Esophagus (tissue), 2 donors: ENCODE measurements at regions not wholly inside any gene's neighbourhood (a gene's known extent, or its start where the extent isn't known, plus 50 kb on each side); places are given as distances from the start of the nearest gene placed in this dataset.

Source experiments
- H3K27ac ChIP-seq, 2 donors: one replicate each; pipeline ENCODE4 v1.5.1; 2013; ENCODE audit warnings: low read depth in 2 of 2, mild to moderate bottlenecking in 2 of 2, inconsistent platforms in 1 of 2, low read length in 1 of 2, moderate library complexity in 1 of 2
- H3K27me3 ChIP-seq, 2 donors: one replicate each; pipeline ENCODE4 v1.6.1; 2013; ENCODE audit warnings: low read length in 2 of 2, control low read depth in 1 of 2, mild to moderate bottlenecking in 1 of 2; ENCODE audit not compliant: insufficient read depth in 2 of 2, control insufficient read depth in 1 of 2
- H3K36me3 ChIP-seq, 2 donors: one replicate each; pipeline ENCODE4 v1.6.1; 2013; ENCODE audit warnings: low read length in 1 of 2; ENCODE audit not compliant: control insufficient read depth in 2 of 2, insufficient read depth in 2 of 2
- H3K4me1 ChIP-seq, 2 donors: one replicate each; pipeline ENCODE4 v1.6.1; 2013; ENCODE audit warnings: low read length in 1 of 2; ENCODE audit not compliant: control insufficient read depth in 2 of 2, insufficient read depth in 2 of 2
- H3K4me3 ChIP-seq, 2 donors: one replicate each; pipeline ENCODE4 v1.5.1; 2013; ENCODE audit warnings: low read length in 2 of 2, mild to moderate bottlenecking in 2 of 2, low read depth in 1 of 2, moderate library complexity in 1 of 2
- H3K9me3 ChIP-seq, 2 donors: one replicate each; pipeline ENCODE4 v1.6.1; 2013; ENCODE audit warnings: mild to moderate bottlenecking in 2 of 2, low read depth in 1 of 2, low read length in 1 of 2, moderate library complexity in 1 of 2; ENCODE audit not compliant: control insufficient read depth in 2 of 2, insufficient read depth in 1 of 2
- WGBS, 2 donors: extraction: QIAGEN DNeasy Blood & Tissue Kit; methylation state at CpG; one replicate each; pipeline ENCODE4 v1.1.7; 2013; 5-methylcytosine and 5-hydroxymethylcytosine counted together
- donor health status: healthy with polysubstance abuse.
- donor health status: Bipolar disorder and iron deficiency.

- Histone ChIP-seq H3K4me1 (no peaks in the 10 kb centered on the region), H3K36me3 (no peaks in the 10 kb centered on the region)
- WGBS, 2 donors = 91 to 95% methylated on average over 3 of the region's 3 CpGs
Measured at GRCh38 chr16:59729613-59730012, 995.5 kb upstream of the GOT2 start.

DNA sequence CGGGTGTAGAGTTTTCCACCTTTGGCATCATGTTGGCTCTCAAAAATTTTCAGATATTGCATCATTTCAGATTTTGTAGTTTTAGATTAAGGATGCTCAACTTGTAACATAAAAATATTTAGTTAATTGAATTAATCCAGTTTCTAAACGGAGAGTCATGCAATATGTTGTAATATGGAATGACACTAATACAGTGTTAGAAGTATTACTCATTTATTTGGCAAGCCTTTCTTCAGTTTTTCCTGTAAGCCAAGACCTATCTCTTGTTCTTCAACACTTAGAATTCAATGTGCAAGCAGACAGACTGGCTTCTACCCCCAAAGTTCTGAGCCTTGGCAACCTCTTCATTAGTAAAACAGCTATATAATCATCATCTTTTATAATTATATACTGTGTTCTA, 985.0 kb upstream of the GOT2 start:
- 39 to 45% methylated on average over 2 of the region's 2 CpGs for WGBS, 2 donors
- Histone ChIP-seq H3K27me3 (no peaks in the 10 kb centered on the region), H3K36me3 (no peaks in the 10 kb centered on the region), H3K27ac (no peak overlapping the region), H3K4me1 (no peaks in the 10 kb centered on the region), H3K4me3 (no peak overlapping the region), H3K9me3 (no peaks in the 10 kb centered on the region)

More at GRCh38 chr16:59729613-59730012, 995.5 kb upstream of the GOT2 start:
- no peak overlapping the region for H3K27ac ChIP-seq
- H3K27me3 ChIP-seq = no peaks in the 10 kb centered on the region
- H3K9me3 ChIP-seq = peaks cover 0 to 4% of the 10 kb centered on the region in 2 donors
- H3K4me3 ChIP-seq = no peak overlapping the region

DNA sequence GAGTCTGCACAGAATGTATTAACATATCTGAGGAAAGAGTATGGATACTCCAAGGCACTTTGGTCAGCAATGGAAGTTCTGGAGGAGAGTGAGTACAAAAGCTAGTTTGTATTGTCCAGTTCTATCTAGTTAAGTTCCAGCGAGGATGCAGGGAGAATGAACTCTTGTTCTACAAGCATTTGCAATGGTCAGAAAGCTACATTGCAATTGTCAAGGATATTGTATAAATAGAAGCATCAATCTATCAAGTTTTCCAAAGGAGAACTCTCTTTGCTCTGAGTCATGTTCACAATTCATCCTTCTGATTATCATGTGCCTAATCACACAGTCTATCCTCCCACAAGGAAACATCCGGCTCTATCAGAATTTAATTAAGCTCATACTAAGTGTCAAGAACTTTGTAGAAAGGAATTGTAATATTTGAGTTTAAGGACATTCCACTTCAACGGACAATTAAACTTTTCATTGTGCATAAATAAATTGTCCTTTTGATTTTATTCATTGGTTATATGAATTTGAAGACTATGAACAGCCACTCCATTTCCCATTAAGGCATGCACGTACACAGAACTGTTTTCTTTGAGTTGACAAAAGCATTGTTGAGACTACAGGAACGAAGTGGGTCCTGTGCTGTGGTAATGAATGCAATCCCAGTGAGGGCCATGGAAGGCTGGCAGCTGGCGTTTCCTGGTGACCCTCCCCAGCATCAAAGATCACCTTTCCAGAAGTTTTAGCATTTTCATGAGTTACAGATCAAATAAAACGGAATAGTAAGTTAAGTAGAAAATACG, 973.5 kb upstream of the GOT2 start:
- H3K4me1 ChIP-seq = no peaks in the 10 kb centered on the region
- no peak overlapping the region for H3K4me3 ChIP-seq
- H3K27me3 ChIP-seq = no peaks in the 10 kb centered on the region
- WGBS, 2 donors = 74 to 84% methylated on average over 8 of the region's 8 CpGs
- no peak overlapping the region for H3K27ac ChIP-seq
- no peaks in the 10 kb centered on the region for H3K9me3 ChIP-seq
- H3K36me3 ChIP-seq = no peaks in the 10 kb centered on the region

- no peak overlapping the region for H3K27ac ChIP-seq
- H3K27me3 ChIP-seq = no peaks in the 10 kb centered on the region
- no peak overlapping the region for H3K4me3 ChIP-seq
- no peaks in the 10 kb centered on the region for H3K36me3 ChIP-seq
- H3K4me1 ChIP-seq = no peaks in the 10 kb centered on the region
- no peaks in the 10 kb centered on the region for H3K9me3 ChIP-seq
- 59 to 60% methylated on average over 3 of the region's 3 CpGs for WGBS, 2 donors
Measured at GRCh38 chr16:59701963-59702930, 968.1 kb upstream of the GOT2 start.

GRCh38 chr16:59699786-59700185, 965.7 kb upstream of the GOT2 start:
- Histone ChIP-seq H3K9me3 (no peaks in the 10 kb centered on the region), H3K27ac (no peak overlapping the region), H3K36me3 (no peaks in the 10 kb centered on the region), H3K4me3 (no peak overlapping the region), H3K27me3 (no peaks in the 10 kb centered on the region), H3K4me1 (no peaks in the 10 kb centered on the region)
- 87 to 90% methylated on average over 1 of the region's 1 CpG for WGBS, 2 donors

GRCh38 chr16:59698346-59699020, 964.4 kb upstream of the GOT2 start:
- Histone ChIP-seq H3K4me3 (no peak overlapping the region), H3K36me3 (no peaks in the 10 kb centered on the region), H3K27ac (no peak overlapping the region), H3K27me3 (no peaks in the 10 kb centered on the region), H3K9me3 (no peaks in the 10 kb centered on the region), H3K4me1 (no peaks in the 10 kb centered on the region)
- WGBS, 2 donors = 23 to 34% methylated on average over 3 of the region's 3 CpGs

- no peaks in the 10 kb centered on the region for H3K36me3 ChIP-seq
- no peak overlapping the region for H3K4me3 ChIP-seq
- H3K9me3 ChIP-seq = no peaks in the 10 kb centered on the region
- 75 to 92% methylated on average over 1 of the region's 1 CpG for WGBS, 2 donors
- H3K4me1 ChIP-seq = no peaks in the 10 kb centered on the region
- no peaks in the 10 kb centered on the region for H3K27me3 ChIP-seq
- no peak overlapping the region for H3K27ac ChIP-seq
Measured at GRCh38 chr16:59697761-59698160, 963.6 kb upstream of the GOT2 start.

GRCh38 chr16:59697236-59697635, 963.1 kb upstream of the GOT2 start:
- H3K27ac ChIP-seq = no peak overlapping the region
- H3K36me3 ChIP-seq = no peaks in the 10 kb centered on the region
- no peak overlapping the region for H3K4me3 ChIP-seq
- no peaks in the 10 kb centered on the region for H3K27me3 ChIP-seq
- H3K4me1 ChIP-seq = no peaks in the 10 kb centered on the region
- 69 to 76% methylated on average over 5 of the region's 5 CpGs for WGBS, 2 donors
- H3K9me3 ChIP-seq = no peaks in the 10 kb centered on the region

DNA sequence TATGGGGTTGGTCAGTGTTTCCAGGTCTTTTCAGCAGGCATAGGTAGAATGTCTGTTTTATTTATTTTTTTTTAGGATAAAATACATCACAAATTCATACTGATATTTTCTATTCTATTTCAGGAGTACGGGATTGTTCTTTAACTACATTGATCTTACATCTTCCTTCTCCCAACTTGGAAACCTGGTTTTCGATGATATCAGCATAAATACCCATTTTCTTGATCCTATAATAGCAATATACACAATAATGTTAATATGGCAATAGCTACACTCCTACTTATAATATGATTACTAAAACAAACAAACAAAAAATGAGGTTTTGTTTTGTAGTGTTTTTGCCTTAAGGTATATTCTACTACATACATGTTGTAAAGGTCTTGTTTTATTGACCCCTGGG, 962.4 kb upstream of the GOT2 start:
- Histone ChIP-seq H3K4me3 (no peak overlapping the region), H3K9me3 (no peaks in the 10 kb centered on the region), H3K4me1 (no peaks in the 10 kb centered on the region), H3K27me3 (no peaks in the 10 kb centered on the region), H3K27ac (no peak overlapping the region), H3K36me3 (no peaks in the 10 kb centered on the region)
- 78 to 89% methylated on average over 2 of the region's 2 CpGs for WGBS, 2 donors
